Keratinocyte (primary cell): ENCODE measurements at regions not wholly inside any gene's neighbourhood (a gene's known extent, or its start where the extent isn't known, plus 50 kb on each side); places are given as distances from the start of the nearest gene placed in this dataset.

Experiments used
- DNase-seq: peaks from one replicate; pipeline ENCODE4 v3.0.0-alpha.2; 2011; ENCODE audit warnings: low read depth, missing footprints, low spot score
- FAIRE-seq: peaks from 2 replicates; lab custom pipeline; 2011; peaks lifted over from hg19 to GRCh38; lab: Jason Lieb, UNC
- H2AFZ ChIP-seq: 2 replicates; pipeline ENCODE4 v1.6.0; 2012; ENCODE audit warnings: low read length, control low read depth, inconsistent platforms; ENCODE audit not compliant: control insufficient read depth
- H3K27ac ChIP-seq: 2 replicates; pipeline ENCODE4 v1.5.1; 2011; ENCODE audit warnings: low read length; ENCODE audit not compliant: control insufficient read depth, insufficient read depth
- H3K27me3 ChIP-seq: 3 replicates; pipeline ENCODE4 v1.6.0; 2011; ENCODE audit warnings: low read length; ENCODE audit not compliant: control insufficient read depth, insufficient read depth; ENCODE audit errors: extremely low read depth
- H3K36me3 ChIP-seq, 2 experiments: 2 replicates in 1 of 2; 3 replicates in 1 of 2; pipeline ENCODE4 v1.5.1; 2011; ENCODE audit warnings: low read length in 2 of 2, mild to moderate bottlenecking in 1 of 2; ENCODE audit not compliant: control insufficient read depth in 2 of 2, insufficient read depth in 2 of 2; ENCODE audit errors: extremely low read depth in 1 of 2
- H3K4me1 ChIP-seq: 3 replicates; pipeline ENCODE4 v1.5.1; 2011; ENCODE audit warnings: low read length; ENCODE audit not compliant: control insufficient read depth, insufficient read depth; ENCODE audit errors: extremely low read depth
- H3K4me2 ChIP-seq: 3 replicates; pipeline ENCODE4 v1.6.0; 2011; ENCODE audit warnings: low read depth, low read length; ENCODE audit not compliant: control insufficient read depth, insufficient read depth; ENCODE audit errors: extremely low read depth
- H3K4me3 ChIP-seq, 3 experiments: fragments of 200-600 bp in 1 of 3; sonication (generic) in 1 of 3; 2 replicates in 2 of 3; 3 replicates in 1 of 3; pipeline ENCODE4 v1.5.1; 2011 to 2016; ENCODE audit warnings: low read length in 3 of 3, mild to moderate bottlenecking in 3 of 3, control low read depth in 2 of 3, inconsistent platforms in 1 of 3, low read depth in 1 of 3, mixed read lengths in 1 of 3, mixed run types in 1 of 3, moderate library complexity in 1 of 3; ENCODE audit not compliant: control insufficient read depth in 2 of 3, insufficient read depth in 2 of 3; ENCODE audit errors: extremely low read depth in 1 of 3
- H3K79me2 ChIP-seq: 2 replicates; pipeline ENCODE4 v1.6.0; 2012; ENCODE audit warnings: low read length; ENCODE audit not compliant: control insufficient read depth, insufficient read depth
- H3K9ac ChIP-seq: 3 replicates; pipeline ENCODE4 v1.6.0; 2011; ENCODE audit warnings: low read length; ENCODE audit not compliant: control insufficient read depth, insufficient read depth; ENCODE audit errors: extremely low read depth
- H3K9me1 ChIP-seq: 3 replicates; pipeline ENCODE4 v1.6.0; 2011; ENCODE audit warnings: low read length; ENCODE audit not compliant: control insufficient read depth, insufficient read depth; ENCODE audit errors: extremely low read depth
- H3K9me3 ChIP-seq: 2 replicates; pipeline ENCODE4 v1.5.1; 2012; ENCODE audit warnings: low read depth, low read length; ENCODE audit not compliant: control insufficient read depth
- H4K20me1 ChIP-seq: 3 replicates; pipeline ENCODE4 v1.6.0; 2011; ENCODE audit warnings: low read length; ENCODE audit not compliant: control insufficient read depth, insufficient read depth; ENCODE audit errors: extremely low read depth
- EZH2 ChIP-seq: IDR thresholded peaks from one replicate; pipeline ENCODE4 v1.6.1; 2012; ENCODE audit warnings: inconsistent platforms, mild to moderate bottlenecking, low read length, moderate library complexity
- dilution Hi-C: fragments of 300-500 bp; cut with MboI; formaldehyde crosslinking; loops from one replicate; pipeline ENCODE4 v1.7.0; 2020; ENCODE audit warnings: low sequenced_read_pairs; ENCODE audit not compliant: extremely low pct_ligation_motif_present
- TF ChIP-seq, protein P1 (sequence below), 3 experiments: IDR thresholded peaks in 1 of 3; conservative IDR thresholded peaks in 1 of 3; optimal IDR thresholded peaks in 1 of 3; 2 replicates in 2 of 3; 3 replicates in 1 of 3; pipeline versions ENCODE3 to v1.5.1; 2011; ENCODE audit warnings: low read length in 3 of 3, mild to moderate bottlenecking in 3 of 3, moderate library complexity in 2 of 3, control low read depth in 1 of 3, inconsistent platforms in 1 of 3; ENCODE audit not compliant: insufficient read depth in 2 of 3; ENCODE audit errors: extremely low read depth in 1 of 3

DNA sequence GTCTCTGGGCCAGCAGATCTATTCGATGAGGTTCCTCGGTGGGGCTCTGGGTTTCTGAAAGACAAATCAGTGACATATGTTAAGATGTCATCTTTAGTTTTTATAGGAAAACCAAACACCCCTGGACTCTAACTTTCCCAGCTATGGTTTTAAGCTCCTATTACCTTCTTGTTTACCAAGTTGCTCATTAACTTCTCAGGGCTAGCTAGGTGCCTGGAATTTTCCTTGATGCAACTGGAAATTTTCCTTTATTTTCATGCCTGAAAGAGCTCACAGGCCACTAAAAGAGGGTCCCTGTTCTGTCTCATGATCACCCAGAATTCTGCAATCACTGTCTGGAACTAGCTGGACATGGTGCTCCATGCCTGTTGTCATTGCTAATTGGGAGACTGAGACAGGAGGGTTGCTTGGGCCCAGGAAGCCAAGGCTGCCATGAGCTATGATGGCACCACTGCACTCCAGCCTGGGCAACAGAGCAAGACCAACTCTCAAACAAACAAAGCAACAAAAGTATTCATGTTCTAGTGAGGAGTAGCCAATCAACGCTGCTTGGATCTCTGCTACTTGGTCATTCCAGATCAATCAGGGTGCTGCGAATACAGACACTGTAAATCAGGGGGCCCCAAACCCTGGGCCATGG lies 1173.5 kb upstream of the AUTS2 start:
- H4K20me1 ChIP-seq = no peaks in the 10 kb centered on the region
- FAIRE-seq (no peak), DNase-seq (no peak)
- no peak overlapping the region for H3K4me3 ChIP-seq
- no peaks in the 10 kb centered on the region for H3K9me1 ChIP-seq
- H3K36me3 ChIP-seq = no peaks in the 10 kb centered on the region
- no peak overlapping the region for H2AFZ ChIP-seq
- no peaks in the 10 kb centered on the region for H3K79me2 ChIP-seq
- TF ChIP-seq, protein P1, sequence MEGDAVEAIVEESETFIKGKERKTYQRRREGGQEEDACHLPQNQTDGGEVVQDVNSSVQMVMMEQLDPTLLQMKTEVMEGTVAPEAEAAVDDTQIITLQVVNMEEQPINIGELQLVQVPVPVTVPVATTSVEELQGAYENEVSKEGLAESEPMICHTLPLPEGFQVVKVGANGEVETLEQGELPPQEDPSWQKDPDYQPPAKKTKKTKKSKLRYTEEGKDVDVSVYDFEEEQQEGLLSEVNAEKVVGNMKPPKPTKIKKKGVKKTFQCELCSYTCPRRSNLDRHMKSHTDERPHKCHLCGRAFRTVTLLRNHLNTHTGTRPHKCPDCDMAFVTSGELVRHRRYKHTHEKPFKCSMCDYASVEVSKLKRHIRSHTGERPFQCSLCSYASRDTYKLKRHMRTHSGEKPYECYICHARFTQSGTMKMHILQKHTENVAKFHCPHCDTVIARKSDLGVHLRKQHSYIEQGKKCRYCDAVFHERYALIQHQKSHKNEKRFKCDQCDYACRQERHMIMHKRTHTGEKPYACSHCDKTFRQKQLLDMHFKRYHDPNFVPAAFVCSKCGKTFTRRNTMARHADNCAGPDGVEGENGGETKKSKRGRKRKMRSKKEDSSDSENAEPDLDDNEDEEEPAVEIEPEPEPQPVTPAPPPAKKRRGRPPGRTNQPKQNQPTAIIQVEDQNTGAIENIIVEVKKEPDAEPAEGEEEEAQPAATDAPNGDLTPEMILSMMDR (optimal IDR thresholded peaks at IDR 0.05 in 1 of 3, IDR thresholded peaks at IDR 0.05 in 1 of 3, conservative IDR thresholded peaks at IDR 0.05 in 1 of 3; ENCODE audit: extremely low read depth in 1 of 3, insufficient read depth in 2 of 3, low read length in 3 of 3) = no peak
- no peak for TF ChIP-seq EZH2
- H3K27ac ChIP-seq = no peak overlapping the region
- H3K4me1 ChIP-seq = no peaks in the 10 kb centered on the region
- H3K27me3 ChIP-seq = no peaks in the 10 kb centered on the region
- no peak overlapping the region for H3K4me2 ChIP-seq
- H3K9ac ChIP-seq = no peak overlapping the region
- dilution Hi-C loops = no loop called here
- H3K9me3 ChIP-seq = no peaks in the 10 kb centered on the region

DNA sequence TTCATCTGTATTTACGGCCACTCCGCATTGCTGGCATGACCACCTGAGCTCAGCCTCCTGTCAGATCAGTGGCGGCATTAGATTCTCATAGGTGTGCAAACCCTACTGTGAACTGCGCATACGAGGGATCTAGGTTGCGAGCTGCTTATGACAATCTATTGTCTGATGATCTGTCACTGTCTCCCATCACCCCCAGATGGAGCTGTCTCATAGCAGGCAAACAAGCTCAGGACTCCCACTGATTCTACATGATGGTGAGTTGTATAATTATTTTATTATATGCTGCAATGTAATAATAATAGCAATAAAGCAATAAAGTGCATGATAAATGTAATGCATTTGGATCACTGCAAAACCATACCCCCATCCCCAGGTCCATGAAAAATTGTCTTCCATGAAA lies 1172.9 kb upstream of the AUTS2 start:
- DNase-seq = no peak
- Histone ChIP-seq H3K36me3 (no peaks in the 10 kb centered on the region), H3K9me3 (no peaks in the 10 kb centered on the region), H3K9ac (no peak overlapping the region), H3K9me1 (no peaks in the 10 kb centered on the region), H3K79me2 (no peaks in the 10 kb centered on the region), H3K4me3 (no peak overlapping the region), H3K4me1 (no peaks in the 10 kb centered on the region), H2AFZ (no peak overlapping the region), H3K27ac (no peak overlapping the region), H4K20me1 (no peaks in the 10 kb centered on the region), H3K27me3 (no peaks in the 10 kb centered on the region), H3K4me2 (no peak overlapping the region)
- no peak for TF ChIP-seq EZH2
- TF ChIP-seq, protein P1 (optimal IDR thresholded peaks at IDR 0.05 in 1 of 3, IDR thresholded peaks at IDR 0.05 in 1 of 3, conservative IDR thresholded peaks at IDR 0.05 in 1 of 3; ENCODE audit: extremely low read depth in 1 of 3, insufficient read depth in 2 of 3, low read length in 3 of 3) = no peak
- no peak for FAIRE-seq
- dilution Hi-C loops = no loop called here
